IMR-90 (cell line): ENCODE measurements at regions not wholly inside any gene's neighbourhood (a gene's known extent, or its start where the extent isn't known, plus 50 kb on each side); places are given as distances from the start of the nearest gene placed in this dataset.

ENCODE experiments used
- ATAC-seq: fragments of 200-7000 bp; cut with Tn5 transposase; 2 replicates; pipeline ENCODE4 v1.9.1; 2020; ENCODE audit warnings: low read depth, mild to moderate bottlenecking, moderate library complexity
- BruUV-seq: library from RNA; stranded (reverse); fragments of 400-500 nt; replicated peaks from 2 replicates; lab custom pipeline; 2021; lab: Mats Ljungman, UMichigan
- CTCF ChIA-PET: fragments of 300-600 bp; formaldehyde crosslinking; extraction: SDS; loops from one replicate; lab custom pipeline; 2021; ENCODE audit warnings: antibody characterized with exemption; lab: Yijun Ruan, JAX
- POLR2A ChIA-PET: fragments of 300-600 bp; sonication (Branson Sonifier 250); formaldehyde crosslinking; loops from one replicate; lab custom pipeline; 2022; ENCODE audit warnings: antibody characterized with exemption; ENCODE audit not compliant: unreplicated experiment; lab: Charles Lee
- DNase-seq: peaks from one replicate; pipeline ENCODE4 v3.0.0; 2013
- H2AFZ ChIP-seq: replicated peaks from 2 replicates; pipeline ENCODE3; 2013; ENCODE audit warnings: low read length, mild to moderate bottlenecking; ENCODE audit not compliant: poor library complexity
- H2AK5ac ChIP-seq: 2 replicates; pipeline ENCODE4 v1.6.1; 2013; ENCODE audit warnings: low read depth, low read length, inconsistent platforms
- H2AK9ac ChIP-seq: replicated peaks from 2 replicates; pipeline ENCODE3; 2013; ENCODE audit warnings: mild to moderate bottlenecking, low read depth, low read length, moderate library complexity; ENCODE audit not compliant: poor library complexity
- H2BK120ac ChIP-seq: 2 replicates; pipeline ENCODE4 v1.6.1; 2013; ENCODE audit warnings: low read depth, low read length, inconsistent platforms
- H2BK15ac ChIP-seq: 3 replicates; pipeline ENCODE4 v1.6.1; 2013; ENCODE audit warnings: low read depth, low read length, inconsistent platforms
- H2BK20ac ChIP-seq: 2 replicates; pipeline ENCODE4 v1.6.1; 2013; ENCODE audit warnings: low read depth, mild to moderate bottlenecking, inconsistent platforms, low read length, moderate library complexity
- H2BK5ac ChIP-seq: 2 replicates; pipeline ENCODE4 v1.6.1; 2013; ENCODE audit warnings: mild to moderate bottlenecking, low read depth, low read length, inconsistent platforms; ENCODE audit not compliant: poor library complexity, severe bottlenecking
- H3K14ac ChIP-seq: replicated peaks from 2 replicates; pipeline ENCODE4 v1.6.1; 2013; ENCODE audit warnings: low read depth, low read length, inconsistent platforms
- H3K18ac ChIP-seq: 2 replicates; pipeline ENCODE4 v1.6.1; 2013; ENCODE audit warnings: low read depth, low read length, control low read depth
- H3K23ac ChIP-seq: 2 replicates; pipeline ENCODE4 v1.6.1; 2013; ENCODE audit warnings: low read depth, low read length, inconsistent platforms
- H3K27ac ChIP-seq: 2 replicates; pipeline ENCODE4 v1.5.1; 2013; ENCODE audit warnings: mild to moderate bottlenecking, control low read depth, low read length; ENCODE audit not compliant: insufficient read depth
- H3K27me3 ChIP-seq: 2 replicates; pipeline ENCODE4 v1.6.1; 2013; ENCODE audit warnings: low read length; ENCODE audit not compliant: control insufficient read depth, insufficient read depth
- H3K36me3 ChIP-seq: 2 replicates; pipeline ENCODE4 v1.6.1; 2013; ENCODE audit warnings: low read length, mixed read lengths; ENCODE audit not compliant: control insufficient read depth, insufficient read depth
- H3K4ac ChIP-seq: 2 replicates; pipeline ENCODE4 v1.6.1; 2013; ENCODE audit warnings: low read depth, low read length, inconsistent platforms
- H3K4me1 ChIP-seq: 2 replicates; pipeline ENCODE4 v1.6.1; 2013; ENCODE audit warnings: low read length, mixed read lengths; ENCODE audit not compliant: control insufficient read depth, insufficient read depth
- H3K4me2 ChIP-seq: 2 replicates; pipeline ENCODE4 v1.6.1; 2013; ENCODE audit warnings: low read depth, mild to moderate bottlenecking, control low read depth, low read length, moderate library complexity
- H3K4me3 ChIP-seq: 2 replicates; pipeline ENCODE4 v1.5.1; 2013; ENCODE audit warnings: low read depth, mild to moderate bottlenecking, control low read depth, low read length, moderate library complexity; ENCODE audit not compliant: insufficient read depth
- H3K56ac ChIP-seq: 2 replicates; pipeline ENCODE4 v1.6.1; 2013; ENCODE audit warnings: low read length, inconsistent platforms; ENCODE audit not compliant: insufficient read depth; ENCODE audit errors: extremely low read depth
- H3K79me1 ChIP-seq, 2 experiments: 2 replicates each; pipeline ENCODE4 v1.6.1; 2013; ENCODE audit warnings: low read length in 2 of 2, inconsistent platforms in 1 of 2, low read depth in 1 of 2
- H3K9ac ChIP-seq: 2 replicates; pipeline ENCODE4 v1.6.1; 2013; ENCODE audit warnings: low read depth, low read length, control low read depth
- H3K9me1 ChIP-seq: 2 replicates; pipeline ENCODE4 v1.6.1; 2013; ENCODE audit warnings: low read length, inconsistent platforms; ENCODE audit not compliant: insufficient read depth
- H3K9me3 ChIP-seq: 2 replicates; pipeline ENCODE4 v1.6.1; 2013; ENCODE audit warnings: low read length; ENCODE audit not compliant: control insufficient read depth, insufficient read depth
- H4K20me1 ChIP-seq: 2 replicates; pipeline ENCODE4 v1.6.1; 2013; ENCODE audit warnings: low read length, inconsistent platforms; ENCODE audit not compliant: insufficient read depth
- H4K5ac ChIP-seq: 2 replicates; pipeline ENCODE4 v1.6.1; 2013; ENCODE audit warnings: mild to moderate bottlenecking, low read depth, low read length, control low read depth
- H4K8ac ChIP-seq, 2 experiments: 2 replicates each; pipeline ENCODE4 v1.6.1; 2013; ENCODE audit warnings: low read depth in 2 of 2, low read length in 2 of 2, control low read depth in 1 of 2, inconsistent platforms in 1 of 2
- H4K91ac ChIP-seq: 2 replicates; pipeline ENCODE4 v1.6.1; 2013; ENCODE audit warnings: low read depth, low read length, inconsistent platforms; ENCODE audit not compliant: insufficient read depth
- RCOR1 ChIP-seq: IDR thresholded peaks from 2 replicates; pipeline ENCODE4 v1.6.1; 2012; ENCODE audit warnings: mild to moderate bottlenecking, low read length, improper control_type of control experiment; ENCODE audit not compliant: insufficient replicate concordance
- WGBS, 2 experiments: methylation state at CpG; one replicate each; pipeline versions ENCODE4 v1.1.5 to v1.1.7; 2013; ENCODE audit warnings: missing lambda C conversion rate in 2 of 2; ENCODE audit not compliant: insufficient read length in 1 of 2; ENCODE audit errors: extremely low coverage in 2 of 2; 5-methylcytosine and 5-hydroxymethylcytosine counted together
- dilution Hi-C: fragments of 300-500 bp; cut with HindIII; formaldehyde crosslinking; loops from one replicate; pipeline ENCODE4 v1.14.3; 2018; ENCODE audit warnings: low sequenced_read_pairs; ENCODE audit not compliant: unreplicated experiment
- in situ Hi-C: fragments of 300-500 bp; cut with MboI; formaldehyde crosslinking; loops from 3 replicates; pipeline ENCODE4 v1.14.3; 2019; ENCODE audit warnings: low sequenced_read_pairs, inconsistent platforms, mixed read lengths
- intact Hi-C: fragments of 100-400 bp; cut with micrococcal nuclease; formaldehyde crosslinking; loops from 2 replicates; pipeline ENCODE4 v1.10.0; 2022

DNA sequence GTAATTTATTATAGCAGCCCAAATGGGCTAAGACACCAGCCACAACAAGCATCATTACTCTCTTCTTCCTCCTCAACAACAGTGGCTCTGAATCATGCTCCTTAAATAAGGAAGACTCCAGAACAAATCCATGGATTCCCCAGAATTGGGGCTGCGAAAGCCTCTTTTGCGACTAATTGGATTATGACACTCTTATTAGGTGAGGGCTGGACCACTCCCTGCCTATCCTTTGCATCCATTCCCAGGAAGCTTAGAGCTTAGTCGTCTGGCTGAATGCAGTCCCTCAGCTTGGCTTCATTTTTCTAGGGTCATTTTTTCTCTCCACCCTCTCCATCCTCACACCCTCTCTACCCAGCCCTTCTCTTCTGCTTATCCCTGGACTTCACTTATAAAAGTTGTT, 227.7 kb downstream of the ZNF621 start:
- Histone ChIP-seq H3K4me1 (no peaks in the 10 kb centered on the region), H4K20me1 (no peaks in the 10 kb centered on the region), H3K4me2 (no peak overlapping the region), H3K4me3 (no peak overlapping the region), H3K23ac (no peak overlapping the region), H3K79me1 (no peaks in the 10 kb centered on the region), H3K14ac (no peak overlapping the region), H2AFZ (no peak overlapping the region), H2AK9ac (no peak overlapping the region), H4K8ac (no peak overlapping the region), H3K36me3 (no peaks in the 10 kb centered on the region), H4K5ac (no peak overlapping the region), H2BK15ac (no peak overlapping the region), H4K91ac (no peak overlapping the region), H3K9ac (no peak overlapping the region), H3K9me1 (no peaks in the 10 kb centered on the region), H2BK5ac (no peak overlapping the region), H2AK5ac (no peak overlapping the region), H3K9me3 (peaks cover 3% of the 10 kb centered on the region; the same call in 1 of the 2 replicates), H2BK120ac (no peak overlapping the region), H2BK20ac (no peak overlapping the region), H3K27ac (no peak overlapping the region), H3K18ac (no peak overlapping the region), H3K56ac (no peak overlapping the region), H3K4ac (no peak overlapping the region), H3K27me3 (no peaks in the 10 kb centered on the region)
- WGBS, 2 experiments: 0% methylated on average over 1 of the region's 3 CpGs; no CpG with 5 or more reads in 1 of the 2 experiments
- dilution Hi-C loops: no loop called here
- CTCF ChIA-PET: no interaction called here
- no TSS peak for BruUV-seq
- in situ Hi-C loops: no loop called here
- ATAC-seq (no peak), DNase-seq (no peak)
- TF ChIP-seq RCOR1: no peak
- intact Hi-C loops: no loop called here
- POLR2A ChIA-PET: no interaction called here
